Left lung (tissue), 4 donors: ENCODE measurements at regions not wholly inside any gene's neighbourhood (a gene's known extent, or its start where the extent isn't known, plus 50 kb on each side); places are given as distances from the start of the nearest gene placed in this dataset.

ENCODE experiments used
- ATAC-seq: fragments of 200-7000 bp; cut with Tn5 transposase; one replicate; pipeline ENCODE4 v1.9.1; 2020; ENCODE audit warnings: moderate library complexity
- DNase-seq, 4 donors: peaks; one replicate each; pipeline ENCODE4 v3.0.0-alpha.2; 2013 to 2020
- H3K27ac ChIP-seq, 2 donors: fragments of 200-600 bp; sonication (generic) in 1 of 2; one replicate each; pipeline versions ENCODE4 v1.5.0 to v1.8.0; 2020 to 2021
- H3K27me3 ChIP-seq, 2 donors: fragments of 200-600 bp; sonication (generic) in 1 of 2; one replicate each; pipeline versions ENCODE4 v1.5.0 to v1.8.0; 2020 to 2021
- H3K36me3 ChIP-seq, 2 donors: fragments of 200-600 bp; sonication (generic) in 1 of 2; one replicate each; pipeline versions ENCODE4 v1.5.0 to v1.8.0; 2020 to 2021
- H3K4me1 ChIP-seq, 2 donors: fragments of 200-600 bp; one replicate each; pipeline ENCODE4 v1.8.0; 2021
- H3K4me3 ChIP-seq, 2 donors: fragments of 200-600 bp; sonication (generic) in 1 of 2; one replicate each; pipeline versions ENCODE4 v1.5.0 to v1.8.0; 2020 to 2021; ENCODE audit warnings: mild to moderate bottlenecking in 1 of 2
- H3K9me3 ChIP-seq, 2 donors: fragments of 200-600 bp; sonication (generic) in 1 of 2; one replicate each; pipeline versions ENCODE4 v1.5.0 to v1.8.0; 2020 to 2021
- CTCF ChIP-seq, 2 donors: fragments of 200-600 bp; sonication (generic) in 1 of 2; IDR thresholded peaks; one replicate each; pipeline versions ENCODE4 v1.5.0 to v1.8.0; 2021; ENCODE audit warnings: antibody characterized with exemption in 2 of 2
- intact Hi-C, 2 donors: fragments of 100-400 bp; cut with DNase I; formaldehyde crosslinking; loops; one replicate each; pipeline versions ENCODE4 v1.11.2 to v1.14.2; 2022
- donor health status: DM: no; HTN: yes; CAD: no.
- donor health status: DM: no; HTN: no; CAD: no.

GRCh38 chr3:106082616-106083015, 213.8 kb upstream of the CBLB start:
- H3K4me3 ChIP-seq: no peak overlapping the region
- no peak for ATAC-seq
- H3K27me3 ChIP-seq: no peaks in the 10 kb centered on the region
- H3K4me1 ChIP-seq: no peaks in the 10 kb centered on the region
- H3K9me3 ChIP-seq: no peaks in the 10 kb centered on the region
- H3K27ac ChIP-seq: no peak overlapping the region
- no peaks in the 10 kb centered on the region for H3K36me3 ChIP-seq
- TF ChIP-seq CTCF (IDR thresholded peaks at IDR 0.05): no peak
- DNase-seq: no peak
- intact Hi-C loops: no loop called here

- H3K36me3 ChIP-seq: no peaks in the 10 kb centered on the region
- ATAC-seq: no peak
- no peak overlapping the region for H3K4me3 ChIP-seq
- no peaks in the 10 kb centered on the region for H3K9me3 ChIP-seq
- no peaks in the 10 kb centered on the region for H3K27me3 ChIP-seq
- no peak for DNase-seq
- intact Hi-C loops: no loop called here
- H3K4me1 ChIP-seq: no peaks in the 10 kb centered on the region
- H3K27ac ChIP-seq: no peak overlapping the region
- no peak for TF ChIP-seq CTCF (IDR thresholded peaks at IDR 0.05)
Observed at GRCh38 chr3:106083207-106083606, 214.4 kb upstream of the CBLB start.

GRCh38 chr3:106083854-106084253, 215.0 kb upstream of the CBLB start:
- Histone ChIP-seq H3K36me3 (no peaks in the 10 kb centered on the region), H3K27ac (no peak overlapping the region), H3K27me3 (no peaks in the 10 kb centered on the region), H3K9me3 (no peaks in the 10 kb centered on the region), H3K4me1 (no peaks in the 10 kb centered on the region), H3K4me3 (no peak overlapping the region)
- TF ChIP-seq CTCF (IDR thresholded peaks at IDR 0.05): no peak
- DNase-seq (no peak), ATAC-seq (no peak)
- intact Hi-C loops: no loop called here

DNA sequence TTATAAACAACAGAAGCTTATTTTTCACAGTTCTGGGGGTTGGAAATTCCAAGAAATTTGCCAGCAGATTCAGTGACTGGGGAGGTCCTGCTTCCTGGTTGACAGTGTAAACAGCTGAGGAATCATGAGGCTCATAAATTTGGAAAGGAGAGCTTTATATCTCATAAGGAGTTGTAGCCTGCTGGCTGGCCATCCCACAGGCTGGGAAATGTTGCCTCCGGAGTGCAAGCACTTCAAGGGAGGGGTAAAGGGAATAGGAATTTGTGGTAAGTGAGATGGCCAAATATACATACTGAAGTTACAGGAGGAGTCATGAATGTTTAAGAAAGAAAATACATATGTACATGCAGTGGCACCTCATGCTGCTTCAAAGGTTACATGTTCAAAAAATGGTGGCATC, 217.2 kb upstream of the CBLB start:
- Histone ChIP-seq H3K27ac (no peak overlapping the region), H3K36me3 (no peaks in the 10 kb centered on the region), H3K27me3 (no peaks in the 10 kb centered on the region), H3K9me3 (no peaks in the 10 kb centered on the region), H3K4me1 (no peaks in the 10 kb centered on the region), H3K4me3 (no peak overlapping the region)
- TF ChIP-seq CTCF (IDR thresholded peaks at IDR 0.05): no peak
- ATAC-seq: no peak
- DNase-seq: peak in 1 of 4 donors; percentile 34
- intact Hi-C loops: no loop called here

GRCh38 chr3:106086636-106087035, 217.8 kb upstream of the CBLB start:
- intact Hi-C loops: no loop called here

More at GRCh38 chr3:106086636-106087035, 217.8 kb upstream of the CBLB start:
- H3K4me1 ChIP-seq: no peaks in the 10 kb centered on the region
- H3K36me3 ChIP-seq: no peaks in the 10 kb centered on the region
- TF ChIP-seq CTCF (IDR thresholded peaks at IDR 0.05): no peak
- ATAC-seq (no peak), DNase-seq (no peak)
- no peak overlapping the region for H3K4me3 ChIP-seq
- no peaks in the 10 kb centered on the region for H3K9me3 ChIP-seq
- H3K27me3 ChIP-seq: no peaks in the 10 kb centered on the region
- no peak overlapping the region for H3K27ac ChIP-seq
